Hepatocyte (in vitro differentiated cells): ENCODE measurements at regions not wholly inside any gene's neighbourhood (a gene's known extent, or its start where the extent isn't known, plus 50 kb on each side); places are given as distances from the start of the nearest gene placed in this dataset.
"Not testable (repeated sequence)": the region's sequence is repeated elsewhere in the genome, so short reads cannot be mapped to it uniquely, and the experiment has no call there.

Experiments used
- DNase-seq: peaks from one replicate; pipeline ENCODE4 v3.0.0-alpha.2; 2016; ENCODE audit warnings: low spot score
- H2AFZ ChIP-seq: fragments of 200-600 bp; sonication (generic); 2 replicates; pipeline ENCODE4 v1.6.0; 2016; ENCODE audit warnings: antibody characterized with exemption, mild to moderate bottlenecking
- H3K27ac ChIP-seq: fragments of 200-600 bp; sonication (generic); 2 replicates; pipeline ENCODE4 v1.5.1; 2016; ENCODE audit warnings: mild to moderate bottlenecking
- H3K27me3 ChIP-seq: fragments of 200-600 bp; sonication (generic); 2 replicates; pipeline ENCODE4 v1.6.1; 2016
- H3K36me3 ChIP-seq: fragments of 200-600 bp; sonication (generic); replicated peaks from 2 replicates; pipeline ENCODE4 v1.5.1; 2016; ENCODE audit warnings: low read depth; ENCODE audit not compliant: insufficient read depth
- H3K4me1 ChIP-seq: fragments of 200-600 bp; sonication (generic); 2 replicates; pipeline ENCODE4 v1.5.1; 2016; ENCODE audit warnings: mild to moderate bottlenecking, moderate library complexity; ENCODE audit not compliant: insufficient read depth
- H3K4me2 ChIP-seq: fragments of 200-600 bp; sonication (generic); 2 replicates; pipeline ENCODE4 v1.6.0; 2016
- H3K4me3 ChIP-seq: fragments of 200-600 bp; sonication (generic); 2 replicates; pipeline ENCODE4 v1.5.1; 2016; ENCODE audit warnings: mild to moderate bottlenecking
- H3K79me2 ChIP-seq: fragments of 200-600 bp; sonication (generic); 2 replicates; pipeline ENCODE4 v1.6.0; 2017; ENCODE audit warnings: mild to moderate bottlenecking
- H3K9me2 ChIP-seq: fragments of 200-600 bp; sonication (generic); replicated peaks from 2 replicates; pipeline ENCODE4 v1.6.0; 2017; ENCODE audit warnings: mild to moderate bottlenecking; ENCODE audit not compliant: insufficient read depth
- H3K9me3 ChIP-seq: fragments of 200-600 bp; sonication (generic); 2 replicates; pipeline ENCODE4 v1.5.1; 2016; ENCODE audit warnings: low read depth, mild to moderate bottlenecking
- H4K20me1 ChIP-seq: fragments of 200-600 bp; sonication (generic); 2 replicates; pipeline ENCODE4 v1.6.0; 2016; ENCODE audit warnings: mild to moderate bottlenecking; ENCODE audit not compliant: insufficient read depth, poor library complexity, severe bottlenecking
- CTCF ChIP-seq: fragments of 200-600 bp; sonication (generic); IDR thresholded peaks from 2 replicates; pipeline ENCODE4 v1.5.1; 2016; ENCODE audit warnings: antibody characterized with exemption, mild to moderate bottlenecking; ENCODE audit not compliant: poor library complexity
- EZH2 ChIP-seq: fragments of 200-600 bp; sonication (generic); IDR thresholded peaks from 2 replicates; pipeline ENCODE4 v1.6.1; 2016; ENCODE audit warnings: antibody characterized with exemption, mild to moderate bottlenecking, borderline replicate concordance
- EZH2phosphoT487 ChIP-seq: fragments of 200-600 bp; sonication (generic); IDR thresholded peaks from one replicate; pipeline ENCODE4 v1.6.1; 2018; ENCODE audit warnings: antibody characterized with exemption, mild to moderate bottlenecking, low read depth, moderate library complexity; ENCODE audit not compliant: unreplicated experiment, severe bottlenecking
- WGBS: methylation state at CpG from one replicate; pipeline ENCODE4 v1.1.6; 2016; ENCODE audit warnings: low lambda C conversion rate; ENCODE audit errors: missing lambda C conversion rate; 5-methylcytosine and 5-hydroxymethylcytosine counted together

DNA sequence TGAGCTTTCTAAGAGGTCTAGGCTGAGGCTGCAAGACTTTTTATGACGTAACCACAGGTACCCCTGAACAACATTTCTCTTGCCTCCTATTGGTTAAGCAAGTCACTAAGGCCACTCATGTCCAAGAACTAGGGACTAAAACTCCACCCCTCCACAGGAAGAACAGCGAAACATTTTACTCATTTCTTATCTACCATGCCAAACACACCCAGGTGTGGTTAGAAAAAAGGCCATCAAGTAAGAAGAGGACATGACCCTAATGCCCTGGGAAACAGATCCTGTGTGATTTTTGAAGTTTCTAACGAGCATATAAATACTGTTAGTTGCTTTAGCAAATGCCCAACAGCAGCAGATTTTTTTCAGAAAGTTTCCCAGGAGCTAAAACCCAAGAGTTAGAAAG, 282.4 kb upstream of the DYNLRB2 start:
- DNase-seq = no peak
- Histone ChIP-seq H3K4me2 (no peak overlapping the region), H3K4me1 (no peaks in the 10 kb centered on the region), H2AFZ (no peak overlapping the region), H3K4me3 (no peak overlapping the region), H3K9me3 (no peaks in the 10 kb centered on the region), H3K27me3 (no peaks in the 10 kb centered on the region), H3K79me2 (no peaks in the 10 kb centered on the region), H3K9me2 (no peaks in the 10 kb centered on the region), H3K36me3 (no peaks in the 10 kb centered on the region), H3K27ac (no peak overlapping the region), H4K20me1 (no peaks in the 10 kb centered on the region)
- WGBS = 86% methylated on average over 3 of the region's 3 CpGs
- TF ChIP-seq EZH2 (no peak), EZH2phosphoT487 (no peak), CTCF (no peak)

- no peak overlapping the region for H3K4me2 ChIP-seq
- DNase-seq = no peak
- no peaks in the 10 kb centered on the region for H3K4me1 ChIP-seq
- H3K36me3 ChIP-seq = no peaks in the 10 kb centered on the region
- no peaks in the 10 kb centered on the region for H3K9me3 ChIP-seq
- no peak for TF ChIP-seq EZH2
- TF ChIP-seq CTCF = no peak
- no peak for TF ChIP-seq EZH2phosphoT487
- no peak overlapping the region for H2AFZ ChIP-seq
- no peaks in the 10 kb centered on the region for H3K27me3 ChIP-seq
- no peak overlapping the region for H3K4me3 ChIP-seq
- H3K9me2 ChIP-seq = no peaks in the 10 kb centered on the region
- 95% methylated on average over 4 of the region's 4 CpGs for WGBS
- H3K27ac ChIP-seq = no peak overlapping the region
- no peaks in the 10 kb centered on the region for H4K20me1 ChIP-seq
- no peaks in the 10 kb centered on the region for H3K79me2 ChIP-seq
Measured at GRCh38 chr16:80254970-80255369, 285.8 kb upstream of the DYNLRB2 start.

DNA sequence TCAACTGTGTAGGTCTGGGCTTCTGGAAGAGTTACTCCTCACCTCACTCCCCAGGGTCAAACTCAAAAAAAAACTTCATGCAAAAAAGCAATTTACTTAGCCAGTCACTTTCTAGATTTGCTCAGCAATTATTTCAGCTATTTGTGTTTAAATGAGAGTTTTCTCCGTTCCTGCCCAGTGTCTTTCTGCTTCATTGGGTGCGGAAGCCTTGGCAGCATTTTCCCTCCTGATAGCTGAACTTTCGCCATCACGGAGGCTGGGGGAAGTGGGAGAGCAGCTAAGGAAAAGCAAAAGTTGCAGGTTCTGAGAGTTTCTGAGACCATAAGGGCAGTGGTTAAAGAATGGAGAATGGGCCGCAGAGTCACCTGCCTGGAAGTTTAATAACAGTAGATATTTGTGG, 287.1 kb upstream of the DYNLRB2 start:
- 93% methylated on average over 5 of the region's 5 CpGs for WGBS
- H3K36me3 ChIP-seq = no peaks in the 10 kb centered on the region
- no peaks in the 10 kb centered on the region for H3K79me2 ChIP-seq
- no peaks in the 10 kb centered on the region for H4K20me1 ChIP-seq
- no peaks in the 10 kb centered on the region for H3K9me3 ChIP-seq
- TF ChIP-seq EZH2 (no peak), EZH2phosphoT487 (no peak), CTCF (no peak)
- H3K4me2 ChIP-seq = no peak overlapping the region
- H3K4me1 ChIP-seq = no peaks in the 10 kb centered on the region
- no peak overlapping the region for H3K4me3 ChIP-seq
- no peak overlapping the region for H3K27ac ChIP-seq
- H3K27me3 ChIP-seq = no peaks in the 10 kb centered on the region
- H2AFZ ChIP-seq = no peak overlapping the region
- H3K9me2 ChIP-seq = no peaks in the 10 kb centered on the region
- DNase-seq = no peak

DNA sequence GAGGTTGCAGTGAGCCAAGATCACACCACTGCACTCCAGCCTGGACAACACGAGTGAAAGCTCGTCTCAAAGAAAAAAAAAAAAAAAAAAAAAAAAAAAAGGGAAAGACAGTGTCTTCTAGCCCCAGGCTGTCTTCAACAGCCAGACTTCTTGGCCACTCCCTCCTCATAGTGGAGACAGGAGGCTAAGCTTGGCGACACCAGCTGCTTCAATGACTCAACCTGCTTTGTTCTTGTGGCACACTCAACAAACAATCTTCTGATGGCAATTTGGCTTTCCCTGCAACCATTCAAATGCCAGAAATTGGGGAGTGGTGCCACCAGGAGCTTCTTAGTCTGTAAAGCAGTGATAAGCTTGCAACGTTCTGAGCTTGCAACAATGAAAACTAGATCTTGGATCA, 290.4 kb upstream of the DYNLRB2 start:
- H3K27ac ChIP-seq = no peak overlapping the region
- no peaks in the 10 kb centered on the region for H3K9me3 ChIP-seq
- no peaks in the 10 kb centered on the region for H3K4me1 ChIP-seq
- H3K27me3 ChIP-seq = no peaks in the 10 kb centered on the region
- TF ChIP-seq EZH2 (no peak), EZH2phosphoT487 (no peak), CTCF (no peak)
- DNase-seq = no peak
- 75% methylated on average over 4 of the region's 4 CpGs for WGBS
- no peak overlapping the region for H2AFZ ChIP-seq
- no peak overlapping the region for H3K4me2 ChIP-seq
- no peaks in the 10 kb centered on the region for H3K36me3 ChIP-seq
- H3K9me2 ChIP-seq = no peaks in the 10 kb centered on the region
- no peaks in the 10 kb centered on the region for H4K20me1 ChIP-seq
- H3K79me2 ChIP-seq = no peaks in the 10 kb centered on the region
- H3K4me3 ChIP-seq = no peak overlapping the region

- not testable (repeated sequence) for H3K4me1 ChIP-seq, H3K27ac ChIP-seq, H4K20me1 ChIP-seq, H3K27me3 ChIP-seq, DNase-seq, H2AFZ ChIP-seq, H3K9me2 ChIP-seq, H3K9me3 ChIP-seq, H3K4me2 ChIP-seq, H3K79me2 ChIP-seq, H3K36me3 ChIP-seq, H3K4me3 ChIP-seq
- no CpG with 5 or more reads among the region's 30 CpGs for WGBS
Measured at GRCh38 chr16:80243303-80243702, 297.5 kb upstream of the DYNLRB2 start.

DNA sequence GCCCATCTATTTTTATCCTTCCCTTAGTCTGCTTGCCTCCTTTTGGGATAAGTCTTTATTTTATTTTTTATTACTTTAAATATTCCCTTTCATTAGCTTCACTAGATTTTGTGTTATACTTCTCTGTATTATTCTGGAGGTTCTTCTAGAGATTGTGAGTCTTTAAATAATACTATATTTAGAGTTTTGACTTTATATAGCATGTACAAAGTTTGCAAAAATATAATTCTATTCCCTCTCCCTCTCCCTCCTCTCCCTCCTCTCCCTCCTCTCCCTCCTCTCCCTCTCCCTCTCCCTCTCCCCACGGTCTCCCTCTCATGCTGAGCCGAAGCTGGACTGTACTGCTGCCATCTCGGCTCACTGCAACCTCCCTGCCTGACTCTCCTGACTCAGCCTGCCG, 298.5 kb upstream of the DYNLRB2 start:
- DNase-seq, H3K36me3 ChIP-seq, H3K4me1 ChIP-seq, H3K4me2 ChIP-seq, H4K20me1 ChIP-seq, H3K4me3 ChIP-seq, H3K27me3 ChIP-seq, H3K9me3 ChIP-seq, H3K9me2 ChIP-seq, H3K27ac ChIP-seq, H2AFZ ChIP-seq, H3K79me2 ChIP-seq: not testable (repeated sequence)
- 92% methylated on average over 4 of the region's 4 CpGs for WGBS
